Esophagus squamous epithelium (tissue), 5 donors: ENCODE measurements at regions not wholly inside any gene's neighbourhood (a gene's known extent, or its start where the extent isn't known, plus 50 kb on each side); places are given as distances from the start of the nearest gene placed in this dataset.

Source experiments
- DNase-seq: peaks from one replicate; lab custom pipeline; 2025; lab: John Stamatoyannopoulos, UW
- H3K27ac ChIP-seq, 4 donors: fragments of 200-600 bp; sonication (generic); one replicate each; pipeline ENCODE4 v1.5.1; 2016 to 2019; ENCODE audit warnings: mild to moderate bottlenecking in 1 of 4
- H3K27me3 ChIP-seq, 4 donors: fragments of 200-600 bp; sonication (generic); 1 replicate in 3 of 4; 2 replicates in 1 of 4; pipeline versions ENCODE4 v1.5.1 to v1.6.0; 2017 to 2021; ENCODE audit warnings: antibody characterized with exemption in 1 of 4
- H3K36me3 ChIP-seq, 3 donors: fragments of 200-600 bp; sonication (generic); one replicate each; pipeline ENCODE4 v1.5.1; 2016 to 2019
- H3K4me1 ChIP-seq, 3 donors: fragments of 200-600 bp; sonication (generic); one replicate each; pipeline ENCODE4 v1.5.1; 2017 to 2019
- H3K4me3 ChIP-seq, 4 donors: fragments of 200-600 bp; sonication (generic); 1 replicate in 3 of 4; 2 replicates in 1 of 4; pipeline ENCODE4 v1.5.1; 2016 to 2019; ENCODE audit warnings: mild to moderate bottlenecking in 2 of 4, moderate library complexity in 1 of 4
- H3K9me3 ChIP-seq, 3 donors: fragments of 200-600 bp; sonication (generic); one replicate each; pipeline ENCODE4 v1.5.1; 2016 to 2019
- POLR2A ChIP-seq, 4 donors: fragments of 450-650 bp; IDR thresholded peaks; one replicate each; pipeline ENCODE4 v1.6.1; 2017; ENCODE audit warnings: antibody characterized with exemption in 4 of 4, mild to moderate bottlenecking in 4 of 4, moderate library complexity in 3 of 4
- WGBS, 2 donors: methylation state at CpG; one replicate each; pipeline ENCODE4 v1.1.5; 2018; 5-methylcytosine and 5-hydroxymethylcytosine counted together
- intact Hi-C: fragments of 100-400 bp; cut with DNase I; formaldehyde crosslinking; loops from one replicate; pipeline ENCODE4 v1.15.0; 2022
- TF ChIP-seq, protein P1 (sequence below), 6 experiments: fragments of 450-650 bp in 4 of 6; fragments of 200-600 bp in 2 of 6; sonication (generic) in 2 of 6; IDR thresholded peaks; one replicate each; pipeline ENCODE4 v1.5.1; 2016 to 2019; ENCODE audit warnings: antibody characterized with exemption in 6 of 6, mild to moderate bottlenecking in 4 of 6, moderate library complexity in 4 of 6
- donor health status: DM: yes; HTN: yes; CAD: no.

DNA sequence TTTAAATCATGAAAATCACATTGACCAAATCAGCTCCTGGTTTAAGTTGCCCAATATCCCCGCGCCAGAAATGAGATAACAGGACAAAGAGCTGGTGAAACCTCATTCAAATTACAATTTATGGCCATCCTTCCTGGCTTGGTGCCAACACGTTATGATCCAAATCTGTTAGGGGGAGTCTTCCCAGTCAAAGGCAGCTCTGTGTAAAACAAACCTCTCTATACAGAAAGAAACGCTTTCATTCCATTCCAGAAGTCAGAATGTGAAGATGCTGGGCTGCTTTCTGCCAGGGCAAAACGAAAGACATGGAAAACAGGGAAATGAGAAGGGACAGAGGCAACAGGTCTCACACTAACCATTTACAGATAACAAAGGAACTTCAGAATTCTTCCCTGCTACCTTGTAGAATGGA is 53.5 kb upstream of the TIAM1 start:
- no peak overlapping the region for H3K4me3 ChIP-seq
- WGBS, 2 donors: 24 to 28% methylated on average over 5 of the region's 5 CpGs
- no peak for TF ChIP-seq POLR2A (IDR thresholded peaks at IDR 0.05)
- TF ChIP-seq, protein P1, sequence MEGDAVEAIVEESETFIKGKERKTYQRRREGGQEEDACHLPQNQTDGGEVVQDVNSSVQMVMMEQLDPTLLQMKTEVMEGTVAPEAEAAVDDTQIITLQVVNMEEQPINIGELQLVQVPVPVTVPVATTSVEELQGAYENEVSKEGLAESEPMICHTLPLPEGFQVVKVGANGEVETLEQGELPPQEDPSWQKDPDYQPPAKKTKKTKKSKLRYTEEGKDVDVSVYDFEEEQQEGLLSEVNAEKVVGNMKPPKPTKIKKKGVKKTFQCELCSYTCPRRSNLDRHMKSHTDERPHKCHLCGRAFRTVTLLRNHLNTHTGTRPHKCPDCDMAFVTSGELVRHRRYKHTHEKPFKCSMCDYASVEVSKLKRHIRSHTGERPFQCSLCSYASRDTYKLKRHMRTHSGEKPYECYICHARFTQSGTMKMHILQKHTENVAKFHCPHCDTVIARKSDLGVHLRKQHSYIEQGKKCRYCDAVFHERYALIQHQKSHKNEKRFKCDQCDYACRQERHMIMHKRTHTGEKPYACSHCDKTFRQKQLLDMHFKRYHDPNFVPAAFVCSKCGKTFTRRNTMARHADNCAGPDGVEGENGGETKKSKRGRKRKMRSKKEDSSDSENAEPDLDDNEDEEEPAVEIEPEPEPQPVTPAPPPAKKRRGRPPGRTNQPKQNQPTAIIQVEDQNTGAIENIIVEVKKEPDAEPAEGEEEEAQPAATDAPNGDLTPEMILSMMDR (IDR thresholded peaks at IDR 0.05): no peak
- H3K9me3 ChIP-seq: no peaks in the 10 kb centered on the region
- no peak for DNase-seq
- intact Hi-C loops: no loop called here
- H3K27ac ChIP-seq: no peak overlapping the region
- H3K27me3 ChIP-seq: no peaks in the 10 kb centered on the region
- peaks cover 0 to 7% (median 0%) of the 10 kb centered on the region in 3 donors for H3K4me1 ChIP-seq
- H3K36me3 ChIP-seq: no peaks in the 10 kb centered on the region

DNA sequence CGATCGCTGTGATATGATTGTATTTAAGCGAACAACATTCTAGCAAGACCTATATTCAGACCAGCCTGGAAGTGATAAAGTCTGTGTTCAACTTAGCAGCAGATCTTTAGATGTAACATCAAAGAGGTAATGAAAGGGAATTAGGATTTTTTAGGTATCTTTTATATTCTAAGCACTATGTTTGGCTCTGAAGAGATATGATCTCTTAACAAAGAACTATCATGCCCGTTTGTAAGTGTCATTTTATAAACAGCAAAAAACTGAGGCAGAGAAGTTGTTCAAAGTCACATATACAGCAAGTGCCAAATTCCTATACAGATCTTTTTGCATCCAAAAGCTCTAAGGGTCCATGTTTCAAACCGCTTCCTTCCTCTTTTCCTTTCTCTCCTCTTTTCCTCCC is 53.0 kb upstream of the TIAM1 start:
- H3K27me3 ChIP-seq: no peaks in the 10 kb centered on the region
- no peak for DNase-seq
- no peak overlapping the region for H3K27ac ChIP-seq
- H3K36me3 ChIP-seq: no peaks in the 10 kb centered on the region
- no peaks in the 10 kb centered on the region for H3K9me3 ChIP-seq
- TF ChIP-seq, protein P1 (IDR thresholded peaks at IDR 0.05): no peak
- no peak for TF ChIP-seq POLR2A (IDR thresholded peaks at IDR 0.05)
- H3K4me1 ChIP-seq: peaks cover 0 to 7% (median 0%) of the 10 kb centered on the region in 3 donors
- intact Hi-C loops: no loop called here
- 77 to 85% methylated on average over 5 of the region's 5 CpGs for WGBS, 2 donors
- no peak overlapping the region for H3K4me3 ChIP-seq

- Histone ChIP-seq H3K4me1 (peaks cover 0 to 7% (median 0%) of the 10 kb centered on the region in 3 donors), H3K27ac (no peak overlapping the region), H3K36me3 (no peaks in the 10 kb centered on the region), H3K9me3 (no peaks in the 10 kb centered on the region), H3K4me3 (no peak overlapping the region), H3K27me3 (no peaks in the 10 kb centered on the region)
- intact Hi-C loops: no loop called here
- no peak for TF ChIP-seq POLR2A (IDR thresholded peaks at IDR 0.05)
- TF ChIP-seq, protein P1 (IDR thresholded peaks at IDR 0.05): no peak
- WGBS, 2 donors: 96 to 98% methylated on average over 4 of the region's 4 CpGs
- DNase-seq: no peak
Observed at GRCh38 chr21:31396399-31396798, 52.3 kb upstream of the TIAM1 start.

GRCh38 chr21:31395791-31396190 is 51.7 kb upstream of the TIAM1 start:
- Histone ChIP-seq H3K4me3 (no peak overlapping the region), H3K4me1 (peaks cover 0 to 7% (median 0%) of the 10 kb centered on the region in 3 donors), H3K27ac (no peak overlapping the region), H3K27me3 (no peaks in the 10 kb centered on the region), H3K9me3 (no peaks in the 10 kb centered on the region), H3K36me3 (no peaks in the 10 kb centered on the region)
- 82 to 83% methylated on average over 2 of the region's 2 CpGs for WGBS, 2 donors
- no peak for TF ChIP-seq POLR2A (IDR thresholded peaks at IDR 0.05)
- TF ChIP-seq, protein P1 (IDR thresholded peaks at IDR 0.05): no peak
- no peak for DNase-seq
- intact Hi-C loops: no loop called here

- Histone ChIP-seq H3K27ac (no peak overlapping the region), H3K4me3 (no peak overlapping the region), H3K36me3 (no peaks in the 10 kb centered on the region), H3K27me3 (no peaks in the 10 kb centered on the region), H3K4me1 (peaks cover 0 to 7% (median 0%) of the 10 kb centered on the region in 3 donors), H3K9me3 (no peaks in the 10 kb centered on the region)
- DNase-seq: no peak
- 75 to 84% methylated on average over 9 of the region's 9 CpGs for WGBS, 2 donors
- TF ChIP-seq, protein P1 (IDR thresholded peaks at IDR 0.05): no peak
- TF ChIP-seq POLR2A (IDR thresholded peaks at IDR 0.05): no peak
- intact Hi-C loops: no loop called here
Observed at GRCh38 chr21:31395268-31395667, 51.2 kb upstream of the TIAM1 start.
